Stimulated activated naive B cell treated with anti-CD40 and anti-IgM and Interleukin-4, amounts not matched to agents 10 μg/mL and 1 μg/mL and 100 μg/mL, for 72 hours (primary cell): ENCODE measurements at regions not wholly inside any gene's neighbourhood (a gene's known extent, or its start where the extent isn't known, plus 50 kb on each side); places are given as distances from the start of the nearest gene placed in this dataset.
"Not testable (repeated sequence)": the region's sequence is repeated elsewhere in the genome, so short reads cannot be mapped to it uniquely, and the experiment has no call there.

Experiments
- ATAC-seq, 2 donors: fragments of 150-1000 bp; cut with Tn5 transposase; replicated peaks; 2 replicates each; pipeline ENCODE4 v1.10.0; 2021; ENCODE audit warnings: moderate library complexity in 1 of 2
- DNase-seq: peaks from one replicate; pipeline ENCODE4 v3.0.0; 2021
- H3K27ac Mint-ChIP-seq: one replicate; pipeline ENCODE4 v1.8.0; 2022; ENCODE audit warnings: mild to moderate bottlenecking, mixed read lengths
- H3K27me3 Mint-ChIP-seq, 2 donors: one replicate each; pipeline ENCODE4 v1.8.0; 2022; ENCODE audit warnings: mixed read lengths in 2 of 2
- H3K36me3 Mint-ChIP-seq, 2 donors: one replicate each; pipeline ENCODE4 v1.8.0; 2022; ENCODE audit warnings: mixed read lengths in 2 of 2, mild to moderate bottlenecking in 1 of 2
- H3K4me1 Mint-ChIP-seq, 2 donors: one replicate each; pipeline ENCODE4 v1.8.0; 2022; ENCODE audit warnings: mixed read lengths in 2 of 2, mild to moderate bottlenecking in 1 of 2
- H3K4me3 Mint-ChIP-seq, 2 donors: one replicate each; pipeline ENCODE4 v1.8.0; 2022; ENCODE audit warnings: mild to moderate bottlenecking in 2 of 2, mixed read lengths in 2 of 2, moderate library complexity in 1 of 2
- H3K9me3 Mint-ChIP-seq, 2 donors: one replicate each; pipeline ENCODE4 v1.8.0; 2022; ENCODE audit warnings: mixed read lengths in 2 of 2, mild to moderate bottlenecking in 1 of 2

DNA sequence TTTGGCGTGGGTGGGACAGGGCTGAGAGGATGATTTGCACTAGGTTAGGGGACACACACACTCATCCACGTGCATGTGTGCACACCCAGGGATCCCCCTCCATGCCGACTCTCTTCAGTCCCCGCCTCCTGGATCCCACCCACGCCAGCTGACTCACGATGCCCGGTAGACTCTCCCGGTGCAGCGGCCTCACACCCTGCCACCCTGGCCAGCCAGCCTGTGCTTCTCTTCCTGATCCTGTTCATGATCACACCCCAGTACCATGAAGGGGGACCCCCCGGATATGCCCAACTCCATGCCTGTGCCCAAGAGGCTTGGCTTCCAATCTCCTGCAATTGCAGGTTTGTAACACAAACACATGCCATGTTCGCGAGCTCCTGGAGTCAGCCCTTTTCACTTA, 157.8 kb upstream of the HDAC4 start:
- H3K36me3 Mint-ChIP-seq, result no peaks in the 10 kb centered on the region
- ATAC-seq (no peak), DNase-seq (no peak)
- H3K27me3 Mint-ChIP-seq, result peaks cover 10 to 17% of the 10 kb centered on the region in 2 donors
- H3K9me3 Mint-ChIP-seq, result peaks cover 0 to 2% of the 10 kb centered on the region in 2 donors
- H3K27ac Mint-ChIP-seq, result no peak overlapping the region
- H3K4me3 Mint-ChIP-seq, result no peak overlapping the region
- no peaks in the 10 kb centered on the region for H3K4me1 Mint-ChIP-seq

DNA sequence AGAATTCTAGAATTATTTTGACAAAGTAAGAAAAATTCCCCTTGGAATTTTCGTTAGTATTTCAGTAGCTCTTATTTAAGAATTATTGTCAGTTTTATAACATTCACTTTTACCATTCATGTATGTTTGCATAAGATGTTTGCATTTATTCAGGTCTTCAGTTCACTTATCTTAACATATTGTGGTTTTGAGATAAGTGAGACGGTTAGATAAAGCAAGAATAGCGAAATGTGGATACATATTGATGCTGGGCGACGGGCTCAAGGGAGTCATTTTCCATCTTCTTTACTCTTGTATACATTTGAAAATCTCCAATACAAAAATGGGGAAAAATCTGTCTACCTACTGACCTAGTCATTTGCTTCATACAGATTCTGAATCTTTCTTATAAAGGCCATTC, 156.7 kb upstream of the HDAC4 start:
- peaks cover 0 to 2% of the 10 kb centered on the region in 2 donors for H3K9me3 Mint-ChIP-seq
- ATAC-seq, result no peak
- H3K27ac Mint-ChIP-seq, result no peak overlapping the region

GRCh38 chr2:239555571-239555905, 154.7 kb upstream of the HDAC4 start:
- Mint-ChIP-seq H3K4me3 (no peak overlapping the region), H3K36me3 (no peaks in the 10 kb centered on the region), H3K9me3 (peaks cover 0 to 2% of the 10 kb centered on the region in 2 donors), H3K27me3 (peaks cover 20 to 26% of the 10 kb centered on the region in 2 donors), H3K27ac (no peak overlapping the region), H3K4me1 (no peaks in the 10 kb centered on the region)
- ATAC-seq (no peak), DNase-seq (no peak)

More for the DNA sequence above, 156.7 kb upstream of the HDAC4 start:
- H3K4me1 Mint-ChIP-seq, result no peaks in the 10 kb centered on the region
- peaks cover 14 to 26% of the 10 kb centered on the region in 2 donors for H3K27me3 Mint-ChIP-seq
- H3K4me3 Mint-ChIP-seq, result no peak overlapping the region
- no peak for DNase-seq
- no peaks in the 10 kb centered on the region for H3K36me3 Mint-ChIP-seq

DNA sequence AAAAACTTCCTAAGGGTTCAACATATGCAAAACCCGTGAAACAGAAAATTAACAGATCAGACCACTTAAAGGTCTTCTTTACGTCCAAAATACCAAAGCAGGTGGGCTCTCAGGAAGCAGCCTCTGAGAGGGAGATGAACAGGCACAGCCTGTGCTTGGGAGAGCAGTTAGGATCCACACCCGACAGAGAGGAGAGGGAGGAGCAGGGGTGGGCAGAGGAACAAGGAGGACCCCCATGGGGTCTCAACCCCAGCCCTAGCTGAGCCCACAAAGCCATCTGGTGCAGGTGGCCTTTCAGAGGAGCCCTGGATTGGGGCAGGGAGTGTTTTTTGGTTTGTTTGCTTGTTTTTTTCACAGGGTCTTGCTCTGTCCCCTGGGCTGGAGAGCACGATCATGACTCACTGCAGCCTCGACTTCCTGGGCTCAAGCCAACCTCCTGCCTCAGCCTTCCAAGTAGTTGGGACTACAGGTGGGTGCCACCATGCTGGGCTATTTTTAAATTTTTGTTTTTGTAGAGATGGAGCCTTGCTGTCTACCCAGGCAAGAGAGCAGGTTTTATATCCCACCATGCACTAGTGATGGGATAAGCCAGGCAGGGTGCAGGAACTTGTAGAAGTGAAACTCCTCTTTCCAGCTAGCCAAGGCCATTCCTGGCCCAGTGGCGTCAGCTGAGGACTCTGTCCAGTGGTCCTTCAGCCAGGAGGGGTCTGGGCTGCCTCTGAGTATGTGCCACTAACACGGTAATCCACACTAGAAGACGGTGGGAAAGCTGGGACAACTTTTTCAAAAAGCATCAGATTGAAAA, 154.1 kb upstream of the HDAC4 start:
- no peak for ATAC-seq
- H3K27ac Mint-ChIP-seq, result no peak overlapping the region
- H3K4me1 Mint-ChIP-seq, result no peaks in the 10 kb centered on the region

DNA sequence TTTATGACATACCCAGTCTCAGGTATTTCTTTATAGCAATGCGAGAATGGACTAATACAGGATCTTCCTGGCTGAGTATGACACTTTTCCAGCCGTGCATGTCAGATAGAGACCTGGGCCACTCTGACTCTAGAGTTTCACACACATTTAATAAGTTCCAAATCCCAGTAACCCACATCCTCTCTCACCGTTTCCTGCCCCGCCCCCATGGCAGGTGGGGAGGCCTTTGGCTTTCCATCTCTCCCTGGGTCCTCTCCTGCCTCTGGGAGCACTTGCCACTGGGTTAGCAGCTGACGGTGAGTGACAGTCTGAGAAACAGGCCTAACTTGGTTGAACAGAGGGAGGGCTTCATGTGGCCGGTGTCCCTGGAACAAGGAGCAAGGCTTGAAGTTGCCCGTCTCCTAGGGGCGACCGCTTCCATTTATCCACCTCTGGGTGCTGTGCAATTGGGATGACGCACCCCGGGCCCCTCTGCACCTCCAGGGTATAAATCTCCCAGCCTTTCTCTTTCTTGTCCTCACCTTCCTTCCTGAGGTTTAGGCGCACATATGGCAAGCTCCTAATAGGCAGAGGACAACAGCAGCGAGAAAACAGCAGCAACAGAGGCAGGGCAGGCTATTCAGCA, 152.7 kb upstream of the HDAC4 start:
- Mint-ChIP-seq H3K4me3 (no peak overlapping the region), H3K9me3 (peaks cover 0 to 2% of the 10 kb centered on the region in 2 donors), H3K27ac (no peak overlapping the region), H3K4me1 (no peaks in the 10 kb centered on the region), H3K36me3 (no peaks in the 10 kb centered on the region), H3K27me3 (peaks cover 20 to 29% of the 10 kb centered on the region in 2 donors)
- no peak for ATAC-seq
- DNase-seq, result no peak

More for the DNA sequence above, 154.1 kb upstream of the HDAC4 start:
- peaks cover 20 to 26% of the 10 kb centered on the region in 2 donors for H3K27me3 Mint-ChIP-seq
- DNase-seq, result no peak
- H3K4me3 Mint-ChIP-seq, result no peak overlapping the region
- peaks cover 0 to 2% of the 10 kb centered on the region in 2 donors for H3K9me3 Mint-ChIP-seq
- no peaks in the 10 kb centered on the region for H3K36me3 Mint-ChIP-seq

DNA sequence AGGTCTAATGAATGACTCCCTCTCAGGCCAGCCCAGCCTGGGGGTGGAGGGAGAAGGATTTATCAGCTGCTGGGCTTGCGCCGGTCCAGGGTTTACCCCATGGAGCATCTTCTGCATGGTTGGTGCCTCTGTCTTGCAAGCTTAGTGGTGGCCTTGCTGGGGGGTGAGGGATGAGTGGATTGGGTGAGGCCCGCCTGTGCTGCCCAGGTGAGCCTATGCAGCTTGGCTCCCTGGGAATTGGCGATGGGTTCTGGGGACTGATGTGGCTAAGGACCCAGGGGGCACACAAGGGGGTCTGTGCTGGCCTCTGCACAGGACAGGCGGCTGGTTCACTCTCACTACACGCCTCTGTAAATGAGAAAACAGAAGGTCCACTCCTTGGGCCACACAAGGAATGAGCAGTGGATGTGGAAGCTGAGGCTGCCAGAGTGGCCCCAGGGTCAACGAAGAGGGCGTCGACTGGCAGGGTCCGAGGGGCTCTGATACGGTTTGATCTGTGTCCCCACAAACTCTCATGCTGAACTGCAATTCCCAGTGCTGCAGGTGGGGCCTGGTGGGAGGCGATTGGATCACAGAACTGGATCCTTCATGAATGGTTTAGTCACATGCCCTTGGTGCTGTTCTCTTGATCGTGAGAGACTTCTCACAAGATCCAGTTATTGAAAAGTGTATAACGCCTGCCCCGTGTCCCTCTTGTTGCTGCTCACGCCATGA, 151.6 kb upstream of the HDAC4 start:
- Mint-ChIP-seq H3K36me3 (no peaks in the 10 kb centered on the region), H3K9me3 (peaks cover 0 to 2% of the 10 kb centered on the region in 2 donors), H3K27me3 (peaks cover 20 to 23% of the 10 kb centered on the region in 2 donors), H3K4me3 (no peak overlapping the region), H3K27ac (no peak overlapping the region), H3K4me1 (no peaks in the 10 kb centered on the region)
- DNase-seq (no peak), ATAC-seq (no peak)

DNA sequence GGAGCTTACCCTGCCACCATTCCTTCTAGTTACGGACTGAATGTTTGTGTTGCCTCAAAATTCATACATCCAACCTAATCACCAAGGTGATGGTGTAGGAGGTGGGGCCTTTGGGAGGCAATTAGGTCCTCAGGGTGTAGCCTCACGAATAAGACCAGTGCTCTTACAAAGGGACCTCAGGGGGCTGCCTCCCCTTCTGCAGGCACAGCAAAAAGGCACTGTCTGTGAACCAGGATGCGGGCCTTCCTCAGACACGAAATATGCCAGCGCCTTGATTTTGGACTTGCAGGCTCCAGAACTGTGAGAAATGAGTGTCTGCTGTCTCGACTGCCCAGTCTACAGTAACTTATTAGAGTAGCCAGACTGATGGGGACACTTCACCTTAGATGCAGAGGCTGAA, 150.4 kb upstream of the HDAC4 start:
- ATAC-seq (no peak), DNase-seq (no peak)
- Mint-ChIP-seq H3K27ac (no peak overlapping the region), H3K27me3 (peaks cover 25 to 30% of the 10 kb centered on the region in 2 donors), H3K9me3 (peaks cover 0 to under 1% of the 10 kb centered on the region in 2 donors), H3K36me3 (no peaks in the 10 kb centered on the region), H3K4me3 (no peak overlapping the region), H3K4me1 (no peaks in the 10 kb centered on the region)

DNA sequence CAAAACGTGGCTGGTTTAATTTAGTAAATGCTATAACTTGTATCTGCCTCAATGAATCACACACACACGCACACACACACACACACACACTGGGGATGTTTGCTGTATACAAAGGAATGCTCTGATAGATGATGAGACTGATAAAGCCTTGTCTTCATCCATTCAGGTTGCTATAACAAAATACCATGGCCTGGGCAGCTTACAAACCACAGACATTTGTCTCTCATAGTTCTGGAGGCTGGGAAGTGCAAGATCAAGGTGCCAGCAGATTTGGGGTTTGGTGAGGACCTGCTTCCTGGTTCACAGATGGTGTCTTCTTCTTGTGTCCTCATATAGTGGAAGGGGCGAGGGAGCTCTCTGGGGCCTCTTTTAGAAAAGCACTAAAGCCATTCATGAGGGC, 149.5 kb upstream of the HDAC4 start:
- ATAC-seq (no peak), DNase-seq (no peak)
- Mint-ChIP-seq H3K9me3 (peaks cover 0 to 5% of the 10 kb centered on the region in 2 donors), H3K4me3 (no peak overlapping the region), H3K36me3 (no peaks in the 10 kb centered on the region), H3K27ac (no peak overlapping the region), H3K27me3 (peaks cover 34 to 38% of the 10 kb centered on the region in 2 donors), H3K4me1 (peaks cover 3% of the 10 kb centered on the region in 2 donors)

- Mint-ChIP-seq H3K9me3 (peaks cover 0 to 7% of the 10 kb centered on the region in 2 donors), H3K27me3 (peaks cover 37 to 44% of the 10 kb centered on the region in 2 donors), H3K27ac (no peak overlapping the region), H3K4me3 (no peak overlapping the region), H3K4me1 (peaks cover 5 to 6% of the 10 kb centered on the region in 2 donors), H3K36me3 (no peaks in the 10 kb centered on the region)
- ATAC-seq (no peak), DNase-seq (no peak)
Measured at GRCh38 chr2:239549711-239550255, 149.0 kb upstream of the HDAC4 start.

- Mint-ChIP-seq H3K36me3 (no peaks in the 10 kb centered on the region), H3K4me1 (peaks cover 5 to 6% of the 10 kb centered on the region in 2 donors), H3K27me3 (peaks cover 39 to 51% of the 10 kb centered on the region in 2 donors), H3K4me3 (no peak overlapping the region), H3K27ac (no peak overlapping the region), H3K9me3 (peaks cover 0 to 7% of the 10 kb centered on the region in 2 donors)
- ATAC-seq (no peak), DNase-seq (no peak)
Measured at GRCh38 chr2:239548965-239549595, 148.3 kb upstream of the HDAC4 start.

GRCh38 chr2:239548451-239548871, 147.6 kb upstream of the HDAC4 start:
- DNase-seq, result no peak
- Mint-ChIP-seq H3K4me3 (no peak overlapping the region), H3K27ac (no peak overlapping the region), H3K36me3 (no peaks in the 10 kb centered on the region), H3K27me3 (peaks cover 37 to 51% of the 10 kb centered on the region in 2 donors), H3K9me3 (peaks cover 0 to 7% of the 10 kb centered on the region in 2 donors), H3K4me1 (peaks cover 5 to 6% of the 10 kb centered on the region in 2 donors)
- ATAC-seq, result no peak

DNA sequence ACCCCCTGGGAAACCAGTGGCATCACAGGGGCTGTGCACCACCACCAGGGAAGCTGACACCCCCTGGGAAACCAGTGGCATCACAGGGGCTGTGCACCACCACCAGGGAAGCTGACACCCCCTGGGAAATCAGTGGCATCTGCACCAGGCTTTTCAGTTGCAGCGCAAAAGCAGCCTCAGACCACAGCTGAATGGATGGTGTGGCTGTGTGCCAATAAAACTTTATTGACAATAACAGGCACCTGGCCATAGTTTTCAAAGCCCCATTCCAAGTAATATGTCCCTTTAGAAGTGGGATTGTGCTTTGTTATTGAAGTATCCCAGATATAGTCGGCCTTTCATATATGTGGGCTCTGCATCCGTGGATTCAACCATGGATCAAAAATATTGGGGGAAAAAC, 146.3 kb upstream of the HDAC4 start:
- not testable (repeated sequence) for H3K4me3 Mint-ChIP-seq, H3K27ac Mint-ChIP-seq, H3K9me3 Mint-ChIP-seq, H3K36me3 Mint-ChIP-seq, DNase-seq, ATAC-seq, H3K4me1 Mint-ChIP-seq
- H3K27me3 Mint-ChIP-seq, result peaks cover 33 to 51% of the 10 kb centered on the region in 2 donors

DNA sequence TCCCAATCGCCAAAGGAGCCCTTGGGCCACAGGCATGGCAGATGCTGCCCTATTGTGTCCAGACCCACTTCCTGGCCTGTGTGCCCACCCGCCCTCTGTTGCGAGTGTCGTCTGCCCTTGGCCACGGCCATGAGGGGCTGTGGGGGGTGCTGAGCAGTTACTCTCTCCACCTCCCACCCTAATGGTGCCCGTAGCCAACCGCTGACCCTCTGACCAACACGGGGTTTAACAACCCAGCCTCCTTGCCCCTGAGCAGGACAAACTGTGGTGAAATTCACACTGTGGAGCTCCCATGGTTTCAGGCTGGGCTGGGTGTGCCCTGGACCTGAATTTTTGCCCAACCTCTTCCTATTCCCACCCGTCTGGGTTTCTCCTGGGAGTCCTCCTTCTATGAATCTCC, 145.7 kb upstream of the HDAC4 start:
- peaks cover 5 to 6% of the 10 kb centered on the region in 2 donors for H3K4me1 Mint-ChIP-seq
- H3K36me3 Mint-ChIP-seq, result no peaks in the 10 kb centered on the region
- H3K27ac Mint-ChIP-seq, result no peak overlapping the region
- no peak overlapping the region for H3K4me3 Mint-ChIP-seq
- H3K27me3 Mint-ChIP-seq, result peaks cover 32 to 51% of the 10 kb centered on the region in 2 donors
- ATAC-seq, result no peak
- peaks cover 4 to 10% of the 10 kb centered on the region in 2 donors for H3K9me3 Mint-ChIP-seq
- DNase-seq, result no peak
